H1 (cell line): ENCODE measurements at regions not wholly inside any gene's neighbourhood (a gene's known extent, or its start where the extent isn't known, plus 50 kb on each side); places are given as distances from the start of the nearest gene placed in this dataset.

Experiments
- CTCF ChIA-PET: fragments of 300-600 bp; sonication (Branson Sonifier 250); formaldehyde crosslinking; loops from one replicate; lab custom pipeline; 2021; ENCODE audit not compliant: partially characterized antibody; lab: Charles Lee
- POLR2A ChIA-PET: fragments of 300-600 bp; sonication (Branson Sonifier 250); formaldehyde crosslinking; loops from one replicate; lab custom pipeline; 2021; ENCODE audit warnings: inconsistent platforms; ENCODE audit not compliant: partially characterized antibody; lab: Charles Lee
- DNase-seq, 2 experiments: peaks; one replicate each; pipeline versions ENCODE4 v3.0.0 to v3.0.0-alpha.2; 2010 to 2022; ENCODE audit warnings: low spot score in 2 of 2, low read depth in 1 of 2, mixed read lengths in 1 of 2
- FAIRE-seq: peaks from 2 replicates; lab custom pipeline; 2011; peaks lifted over from hg19 to GRCh38; lab: Jason Lieb, UNC
- H2AFZ ChIP-seq: 2 replicates; pipeline ENCODE4 v1.8.1; 2012; ENCODE audit warnings: low read length, inconsistent platforms
- H2AK5ac ChIP-seq: 2 replicates; pipeline ENCODE4 v1.6.1; 2013; ENCODE audit warnings: low read depth, low read length
- H2BK120ac ChIP-seq: replicated peaks from 2 replicates; pipeline ENCODE3; 2013; ENCODE audit warnings: low read depth, low read length, inconsistent platforms
- H2BK12ac ChIP-seq: 2 replicates; pipeline ENCODE4 v1.6.1; 2013; ENCODE audit warnings: low read depth, low read length
- H2BK15ac ChIP-seq: 2 replicates; pipeline ENCODE4 v1.6.1; 2013; ENCODE audit warnings: low read length
- H2BK20ac ChIP-seq: 2 replicates; pipeline ENCODE4 v1.6.1; 2013; ENCODE audit warnings: low read length
- H2BK5ac ChIP-seq: 2 replicates; pipeline ENCODE4 v1.6.1; 2013; ENCODE audit warnings: low read depth, low read length
- H3K14ac ChIP-seq: 2 replicates; pipeline ENCODE4 v1.6.1; 2013; ENCODE audit warnings: inconsistent platforms; ENCODE audit not compliant: insufficient read length
- H3K18ac ChIP-seq: 2 replicates; pipeline ENCODE4 v1.6.1; 2013; ENCODE audit warnings: low read length; ENCODE audit errors: extremely low read depth
- H3K23ac ChIP-seq: 2 replicates; pipeline ENCODE4 v1.6.1; 2013; ENCODE audit warnings: inconsistent platforms; ENCODE audit not compliant: insufficient read length
- H3K23me2 ChIP-seq: 2 replicates; pipeline ENCODE4 v1.6.1; 2013; ENCODE audit warnings: low read depth, low read length
- H3K27ac ChIP-seq: 2 replicates; pipeline ENCODE4 v1.6.1; 2011; ENCODE audit warnings: low read depth, low read length, inconsistent platforms
- H3K27me3 ChIP-seq, 4 experiments: replicated peaks in 1 of 4; 1 replicate in 1 of 4; 2 replicates in 3 of 4; pipeline versions ENCODE4 v1.6.1 to v1.8.1; 2011 to 2013; ENCODE audit warnings: low read length in 3 of 4, mild to moderate bottlenecking in 3 of 4, inconsistent platforms in 2 of 4, mixed read lengths in 2 of 4, moderate library complexity in 1 of 4; ENCODE audit not compliant: control insufficient read depth in 3 of 4, insufficient read depth in 3 of 4; ENCODE audit errors: extremely low read depth in 1 of 4
- H3K36me3 ChIP-seq, 4 experiments: 2 replicates each; pipeline versions ENCODE4 v1.6.1 to v1.8.1; 2011 to 2013; ENCODE audit warnings: mild to moderate bottlenecking in 4 of 4, low read length in 3 of 4, moderate library complexity in 2 of 4, control low read depth in 1 of 4, inconsistent platforms in 1 of 4; ENCODE audit not compliant: insufficient read depth in 4 of 4, control insufficient read depth in 2 of 4
- H3K4ac ChIP-seq: replicated peaks from 2 replicates; pipeline ENCODE3; 2013; ENCODE audit warnings: low read length, low read depth, mixed read lengths, inconsistent platforms; ENCODE audit not compliant: insufficient read length
- H3K4me1 ChIP-seq, 4 experiments: replicated peaks in 1 of 4; 1 replicate in 1 of 4; 2 replicates in 3 of 4; pipeline versions ENCODE4 v1.6.1 to v1.8.1; 2011 to 2013; ENCODE audit warnings: low read length in 3 of 4, inconsistent platforms in 2 of 4, mixed read lengths in 1 of 4; ENCODE audit not compliant: insufficient read depth in 4 of 4, control insufficient read depth in 3 of 4
- H3K4me2 ChIP-seq, 2 experiments: 2 replicates each; pipeline versions ENCODE4 v1.6.1 to v1.8.1; 2011 to 2013; ENCODE audit warnings: low read depth in 2 of 2, low read length in 2 of 2, control low read depth in 1 of 2, inconsistent platforms in 1 of 2, mild to moderate bottlenecking in 1 of 2; ENCODE audit not compliant: insufficient read depth in 1 of 2
- H3K4me3 ChIP-seq, 4 experiments: fragments of 200-600, 300-600 bp in 1 of 4; sonication (generic), shearing (Covaris generic), sonication (Bioruptor Twin) in 1 of 4; 2 replicates each; pipeline versions ENCODE4 v1.5.1 to v1.8.1; 2011 to 2016; ENCODE audit warnings: low read length in 4 of 4, low read depth in 3 of 4, control low read depth in 2 of 4, inconsistent platforms in 2 of 4, mild to moderate bottlenecking in 2 of 4, mixed read lengths in 1 of 4, moderate library complexity in 1 of 4; ENCODE audit not compliant: insufficient read depth in 2 of 4; ENCODE audit errors: extremely low read depth in 1 of 4
- H3K56ac ChIP-seq: replicated peaks from 2 replicates; pipeline ENCODE3; 2013; ENCODE audit warnings: low read depth, mild to moderate bottlenecking, mixed read lengths, low read length, inconsistent platforms; ENCODE audit not compliant: insufficient read length
- H3K79me1 ChIP-seq: 2 replicates; pipeline ENCODE4 v1.6.1; 2013; ENCODE audit warnings: low read depth, low read length, control low read depth
- H3K79me2 ChIP-seq, 2 experiments: 2 replicates each; pipeline versions ENCODE4 v1.6.1 to v1.8.1; 2012 to 2013; ENCODE audit warnings: low read length in 2 of 2, mild to moderate bottlenecking in 2 of 2, inconsistent platforms in 1 of 2; ENCODE audit not compliant: insufficient read depth in 2 of 2, control insufficient read depth in 1 of 2
- H3K9ac ChIP-seq, 4 experiments: replicated peaks in 1 of 4; 1 replicate in 1 of 4; 2 replicates in 3 of 4; pipeline versions ENCODE4 v1.6.1 to v1.8.1; 2011 to 2013; ENCODE audit warnings: low read depth in 3 of 4, low read length in 3 of 4, control low read depth in 2 of 4, mild to moderate bottlenecking in 2 of 4, moderate library complexity in 2 of 4, inconsistent platforms in 1 of 4; ENCODE audit errors: extremely low read depth in 1 of 4
- H3K9me3 ChIP-seq, 2 experiments: 2 replicates each; pipeline versions ENCODE4 v1.6.1 to v1.8.1; 2012 to 2013; ENCODE audit warnings: mild to moderate bottlenecking in 2 of 2, moderate library complexity in 2 of 2, control low read depth in 1 of 2, inconsistent platforms in 1 of 2, low read depth in 1 of 2, low read length in 1 of 2, mixed read lengths in 1 of 2; ENCODE audit not compliant: insufficient read depth in 2 of 2
- H4K20me1 ChIP-seq, 2 experiments: replicated peaks in 1 of 2; 2 replicates each; pipeline versions ENCODE3 to v1.8.1; 2011 to 2013; ENCODE audit warnings: inconsistent platforms in 2 of 2, low read length in 2 of 2, mild to moderate bottlenecking in 1 of 2; ENCODE audit not compliant: insufficient read depth in 2 of 2, control insufficient read depth in 1 of 2
- H4K5ac ChIP-seq: 2 replicates; pipeline ENCODE4 v1.6.1; 2013; ENCODE audit warnings: low read length, low read depth, mixed read lengths, inconsistent platforms; ENCODE audit not compliant: insufficient read length
- H4K8ac ChIP-seq: 2 replicates; pipeline ENCODE4 v1.8.0; 2013; ENCODE audit warnings: mild to moderate bottlenecking, moderate library complexity, low read length, inconsistent platforms; ENCODE audit not compliant: insufficient read depth; ENCODE audit errors: extremely low read depth
- H4K91ac ChIP-seq: replicated peaks from 2 replicates; pipeline ENCODE3; 2013; ENCODE audit warnings: low read length, mixed read lengths, inconsistent platforms; ENCODE audit not compliant: insufficient read length
- BACH1 ChIP-seq: IDR thresholded peaks from 2 replicates; pipeline ENCODE4 v1.6.1; 2012; ENCODE audit warnings: low read length, improper control_type of control experiment
- CREB1 ChIP-seq: IDR thresholded peaks from 2 replicates; pipeline ENCODE4 v1.6.1; 2012; ENCODE audit warnings: inconsistent platforms
- EP300 ChIP-seq, 2 experiments: IDR thresholded peaks; 1 replicate in 1 of 2; 2 replicates in 1 of 2; pipeline ENCODE4 v1.6.1; 2011 to 2012; ENCODE audit warnings: low read depth in 2 of 2, low read length in 2 of 2, mild to moderate bottlenecking in 2 of 2, borderline replicate concordance in 1 of 2, inconsistent platforms in 1 of 2, moderate library complexity in 1 of 2
- KDM1A ChIP-seq: fragments of 200-600, 300-600 bp; sonication (generic); IDR thresholded peaks from 2 replicates; pipeline ENCODE4 v1.7.1; 2016; ENCODE audit warnings: mild to moderate bottlenecking, low read length, borderline replicate concordance
- RFX5 ChIP-seq: IDR thresholded peaks from 2 replicates; pipeline ENCODE4 v1.6.1; 2011; ENCODE audit warnings: low read depth, low read length, improper control_type of control experiment, borderline replicate concordance
- SAP30 ChIP-seq: fragments of 300-600 bp; sonication (generic); IDR thresholded peaks from 2 replicates; pipeline ENCODE4 v1.7.1; 2012; ENCODE audit warnings: low read length, moderate library complexity, mild to moderate bottlenecking, inconsistent platforms; ENCODE audit not compliant: insufficient read depth, insufficient replicate concordance
- TCF12 ChIP-seq: IDR thresholded peaks from 2 replicates; pipeline ENCODE4 v1.6.1; 2011; ENCODE audit warnings: low read depth, mild to moderate bottlenecking, low read length
- TEAD4 ChIP-seq: IDR thresholded peaks from 2 replicates; pipeline ENCODE4 v1.6.1; 2012; ENCODE audit warnings: low read depth, low read length, inconsistent platforms, mixed read lengths
- WGBS, 2 experiments: shearing (Covaris generic) in 1 of 2; methylation state at CpG; one replicate each; pipeline versions ENCODE4 v1.1.6 to v1.1.7; 2013 to 2015; ENCODE audit warnings: low lambda C conversion rate in 2 of 2, mixed read lengths in 2 of 2, inconsistent platforms in 1 of 2, low coverage in 1 of 2, missing lambda C conversion rate in 1 of 2; ENCODE audit not compliant: insufficient replicate concordance in 2 of 2, insufficient coverage in 1 of 2, insufficient read length in 1 of 2; ENCODE audit errors: extremely low coverage in 1 of 2, missing lambda C conversion rate in 1 of 2; 5-methylcytosine and 5-hydroxymethylcytosine counted together
- TF ChIP-seq, protein P1 (sequence below): IDR thresholded peaks from 2 replicates; pipeline ENCODE4 v1.6.1; 2011; ENCODE audit warnings: low read length, improper control_type of control experiment
- TF ChIP-seq, protein P2 (sequence below): IDR thresholded peaks from 2 replicates; pipeline ENCODE4 v1.6.1; 2011; ENCODE audit warnings: low read depth, mild to moderate bottlenecking, low read length; ENCODE audit not compliant: insufficient read depth

DNA sequence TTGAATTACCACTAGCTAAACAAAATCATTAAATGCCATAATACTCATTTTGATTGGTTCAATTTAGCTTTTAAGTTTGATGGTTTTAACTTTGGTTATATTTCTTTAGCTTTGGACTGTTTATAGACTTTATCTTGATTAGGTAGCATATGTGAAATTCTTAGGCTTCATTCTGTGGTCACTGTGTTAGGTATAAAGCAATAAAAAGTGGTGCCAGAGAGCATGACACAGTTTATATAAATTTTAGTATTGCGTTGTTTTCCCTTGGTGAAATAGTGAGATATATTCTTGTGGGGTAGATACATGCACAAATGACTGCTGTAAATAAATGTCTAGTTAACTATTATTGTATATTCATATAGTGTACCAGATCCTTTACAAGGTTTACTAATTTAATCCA, 474.2 kb upstream of the GRID2 start:
- H3K18ac ChIP-seq: no peak overlapping the region
- DNase-seq: no peak
- no peaks in the 10 kb centered on the region for H3K79me1 ChIP-seq
- no peak overlapping the region for H3K27ac ChIP-seq
- H3K4me2 ChIP-seq: no peak overlapping the region
- FAIRE-seq: no peak
- no peak overlapping the region for H3K4me3 ChIP-seq
- no peak overlapping the region for H3K9ac ChIP-seq
- no peak overlapping the region for H2BK15ac ChIP-seq
- H3K14ac ChIP-seq: no peak overlapping the region
- no peak overlapping the region for H3K56ac ChIP-seq
- H2BK120ac ChIP-seq: no peak overlapping the region
- H4K8ac ChIP-seq: no peak overlapping the region
- WGBS, 2 experiments: 78% methylated on average over 1 of the region's 1 CpG; no CpG with 5 or more reads in 1 of the 2 experiments
- H3K23me2 ChIP-seq: no peaks in the 10 kb centered on the region
- H2AFZ ChIP-seq: no peak overlapping the region
- H2BK12ac ChIP-seq: no peak overlapping the region
- CTCF ChIA-PET: no interaction called here
- POLR2A ChIA-PET: no interaction called here
- no peak overlapping the region for H4K5ac ChIP-seq
- H3K23ac ChIP-seq: no peak overlapping the region
- H3K9me3 ChIP-seq: 0 out of 4 replicates have a peak, but pooled peaks cover 0 to 5% of the 10 kb centered on the region in 2 experiments
- no peak overlapping the region for H2BK5ac ChIP-seq
- no peaks in the 10 kb centered on the region; a peak in 1 of 7 replicates for H3K4me1 ChIP-seq
- H2AK5ac ChIP-seq: no peak overlapping the region
- no peaks in the 10 kb centered on the region for H3K36me3 ChIP-seq
- H4K20me1 ChIP-seq: no peaks in the 10 kb centered on the region
- H4K91ac ChIP-seq: no peak overlapping the region
- no peak overlapping the region for H2BK20ac ChIP-seq
- H3K4ac ChIP-seq: no peak overlapping the region
- H3K27me3 ChIP-seq: no peaks in the 10 kb centered on the region
- H3K79me2 ChIP-seq: no peaks in the 10 kb centered on the region
- no peak for TF ChIP-seq TCF12
- no peak for TF ChIP-seq BACH1
- no peak for TF ChIP-seq KDM1A
- no peak for TF ChIP-seq EP300 (IDR thresholded peaks at IDR 0.05; ENCODE audit: borderline replicate concordance in 1 of 2, low read depth in 2 of 2, low read length in 2 of 2)
- TF ChIP-seq TEAD4: no peak
- TF ChIP-seq, protein P1, sequence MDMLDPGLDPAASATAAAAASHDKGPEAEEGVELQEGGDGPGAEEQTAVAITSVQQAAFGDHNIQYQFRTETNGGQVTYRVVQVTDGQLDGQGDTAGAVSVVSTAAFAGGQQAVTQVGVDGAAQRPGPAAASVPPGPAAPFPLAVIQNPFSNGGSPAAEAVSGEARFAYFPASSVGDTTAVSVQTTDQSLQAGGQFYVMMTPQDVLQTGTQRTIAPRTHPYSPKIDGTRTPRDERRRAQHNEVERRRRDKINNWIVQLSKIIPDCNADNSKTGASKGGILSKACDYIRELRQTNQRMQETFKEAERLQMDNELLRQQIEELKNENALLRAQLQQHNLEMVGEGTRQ: no peak
- TF ChIP-seq CREB1: no peak
- TF ChIP-seq, protein P2, sequence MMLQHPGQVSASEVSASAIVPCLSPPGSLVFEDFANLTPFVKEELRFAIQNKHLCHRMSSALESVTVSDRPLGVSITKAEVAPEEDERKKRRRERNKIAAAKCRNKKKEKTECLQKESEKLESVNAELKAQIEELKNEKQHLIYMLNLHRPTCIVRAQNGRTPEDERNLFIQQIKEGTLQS: no peak
- no peak for TF ChIP-seq RFX5
- TF ChIP-seq SAP30: no peak
